Caco-2 (cell line): ENCODE measurements at regions not wholly inside any gene's neighbourhood (a gene's known extent, or its start where the extent isn't known, plus 50 kb on each side); places are given as distances from the start of the nearest gene placed in this dataset.

Experiments used
- BruUV-seq: library from RNA; stranded (reverse); fragments of 400-500 nt; replicated peaks from 2 replicates; lab custom pipeline; 2021; lab: Mats Ljungman, UMichigan
- CTCF ChIA-PET: fragments of 300-600 bp; sonication (Branson Sonifier 250); formaldehyde crosslinking; loops from one replicate; lab custom pipeline; 2022; ENCODE audit warnings: antibody characterized with exemption; lab: Charles Lee
- POLR2A ChIA-PET: fragments of 300-600 bp; sonication (Branson Sonifier 250); formaldehyde crosslinking; loops from one replicate; lab custom pipeline; 2022; ENCODE audit warnings: antibody characterized with exemption; lab: Charles Lee
- DNase-seq, 2 experiments: peaks; one replicate each; pipeline versions ENCODE4 v3.0.0 to v3.0.0-alpha.2; 2020 to 2022
- H3K27me3 ChIP-seq: replicated peaks from 2 replicates; pipeline ENCODE4 v1.6.0; 2011; ENCODE audit warnings: low read length; ENCODE audit not compliant: control insufficient read depth, insufficient read depth
- H3K36me3 ChIP-seq: 2 replicates; pipeline ENCODE4 v1.5.1; 2011; ENCODE audit warnings: low read length; ENCODE audit not compliant: control insufficient read depth, insufficient read depth
- H3K4me1 ChIP-seq: fragments of 250-450 bp; sonication (Bioruptor Pico); 2 replicates; pipeline ENCODE4 v1.5.1; 2020; ENCODE audit warnings: mild to moderate bottlenecking
- H3K4me3 ChIP-seq: 2 replicates; pipeline ENCODE4 v1.5.1; 2011; ENCODE audit warnings: low read depth, mild to moderate bottlenecking, control low read depth, low read length
- H3K9me3 ChIP-seq: fragments of 250-450 bp; sonication (Bioruptor Pico); 2 replicates; pipeline ENCODE4 v1.5.1; 2020; ENCODE audit warnings: mild to moderate bottlenecking, moderate library complexity
- H3K27ac Mint-ChIP-seq: one replicate; pipeline ENCODE4 v1.8.0; 2022; ENCODE audit warnings: mixed read lengths; ENCODE audit not compliant: unreplicated experiment
- H3K27me3 Mint-ChIP-seq: one replicate; pipeline ENCODE4 v1.8.0; 2022; ENCODE audit warnings: mixed read lengths; ENCODE audit not compliant: insufficient read depth, unreplicated experiment
- H3K36me3 Mint-ChIP-seq: one replicate; pipeline ENCODE4 v1.8.0; 2022; ENCODE audit warnings: mild to moderate bottlenecking, mixed read lengths; ENCODE audit not compliant: insufficient read depth, unreplicated experiment
- H3K4me1 Mint-ChIP-seq: one replicate; pipeline ENCODE4 v1.8.0; 2022; ENCODE audit warnings: low read depth, mixed read lengths; ENCODE audit not compliant: unreplicated experiment
- H3K4me3 Mint-ChIP-seq: one replicate; pipeline ENCODE4 v1.8.0; 2022; ENCODE audit warnings: mild to moderate bottlenecking, moderate library complexity, mixed read lengths; ENCODE audit not compliant: unreplicated experiment
- H3K9me3 Mint-ChIP-seq: one replicate; pipeline ENCODE4 v1.8.0; 2022; ENCODE audit warnings: mixed read lengths; ENCODE audit not compliant: unreplicated experiment
- intact Hi-C: fragments of 100-400 bp; cut with micrococcal nuclease; formaldehyde crosslinking; loops from one replicate; pipeline ENCODE4 v1.10.0; 2022; ENCODE audit not compliant: unreplicated experiment
- TF ChIP-seq, protein P1 (sequence below), 2 experiments: fragments of 200-600 bp in 1 of 2; IDR thresholded peaks; 1 replicate in 1 of 2; 2 replicates in 1 of 2; pipeline versions ENCODE4 v1.5.1 to v1.8.0; 2011 to 2022; ENCODE audit warnings: antibody characterized with exemption in 1 of 2, control low read depth in 1 of 2, inconsistent platforms in 1 of 2, low read depth in 1 of 2, low read length in 1 of 2, mild to moderate bottlenecking in 1 of 2, moderate library complexity in 1 of 2; ENCODE audit not compliant: insufficient read depth in 1 of 2, severe bottlenecking in 1 of 2, unreplicated experiment in 1 of 2

DNA sequence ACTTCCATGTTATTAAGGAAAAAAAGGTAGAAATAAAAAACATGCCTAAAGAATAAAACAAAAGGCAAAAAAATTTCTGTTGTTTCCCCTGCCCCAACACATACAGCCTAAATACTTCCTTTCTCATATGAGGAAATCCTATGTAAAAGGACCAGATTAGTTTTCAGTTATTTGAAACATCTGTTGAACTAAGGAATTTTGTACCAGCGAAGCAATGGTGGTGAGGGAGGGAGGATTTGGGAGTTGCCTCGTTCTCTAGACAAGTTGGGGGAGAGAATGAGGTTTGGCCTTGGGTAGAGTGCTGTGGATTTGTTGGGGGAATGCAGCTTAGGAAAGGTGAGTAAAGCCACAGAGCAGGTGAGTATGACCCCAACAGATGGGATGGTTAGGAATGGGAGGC lies 141.5 kb upstream of the RFLNA start:
- TF ChIP-seq, protein P1, sequence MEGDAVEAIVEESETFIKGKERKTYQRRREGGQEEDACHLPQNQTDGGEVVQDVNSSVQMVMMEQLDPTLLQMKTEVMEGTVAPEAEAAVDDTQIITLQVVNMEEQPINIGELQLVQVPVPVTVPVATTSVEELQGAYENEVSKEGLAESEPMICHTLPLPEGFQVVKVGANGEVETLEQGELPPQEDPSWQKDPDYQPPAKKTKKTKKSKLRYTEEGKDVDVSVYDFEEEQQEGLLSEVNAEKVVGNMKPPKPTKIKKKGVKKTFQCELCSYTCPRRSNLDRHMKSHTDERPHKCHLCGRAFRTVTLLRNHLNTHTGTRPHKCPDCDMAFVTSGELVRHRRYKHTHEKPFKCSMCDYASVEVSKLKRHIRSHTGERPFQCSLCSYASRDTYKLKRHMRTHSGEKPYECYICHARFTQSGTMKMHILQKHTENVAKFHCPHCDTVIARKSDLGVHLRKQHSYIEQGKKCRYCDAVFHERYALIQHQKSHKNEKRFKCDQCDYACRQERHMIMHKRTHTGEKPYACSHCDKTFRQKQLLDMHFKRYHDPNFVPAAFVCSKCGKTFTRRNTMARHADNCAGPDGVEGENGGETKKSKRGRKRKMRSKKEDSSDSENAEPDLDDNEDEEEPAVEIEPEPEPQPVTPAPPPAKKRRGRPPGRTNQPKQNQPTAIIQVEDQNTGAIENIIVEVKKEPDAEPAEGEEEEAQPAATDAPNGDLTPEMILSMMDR (IDR thresholded peaks at IDR 0.05; ENCODE audit: insufficient read depth in 1 of 2, low read depth in 1 of 2, low read length in 1 of 2, severe bottlenecking in 1 of 2, unreplicated experiment in 1 of 2) = no peak
- no peak overlapping the region for H3K4me3 Mint-ChIP-seq
- POLR2A ChIA-PET = no interaction called here
- CTCF ChIA-PET = interaction anchor here (1.2 kb wide), 1 partner anchor 100 kb away, joined by 3 read pairs; no protein-coding TSS in a partner anchor
- Histone ChIP-seq H3K9me3 (no peaks in the 10 kb centered on the region), H3K36me3 (no peaks in the 10 kb centered on the region), H3K27me3 (no peaks in the 10 kb centered on the region), H3K4me3 (no peak overlapping the region), H3K4me1 (peaks cover 7% of the 10 kb centered on the region; the same call in 1 of the 2 replicates)
- H3K9me3 Mint-ChIP-seq = peaks cover 14% of the 10 kb centered on the region
- H3K36me3 Mint-ChIP-seq = no peaks in the 10 kb centered on the region
- H3K27me3 Mint-ChIP-seq = no peaks in the 10 kb centered on the region
- no peak overlapping the region for H3K27ac Mint-ChIP-seq
- intact Hi-C loops = no loop called here
- DNase-seq = no peak
- peaks cover 15% of the 10 kb centered on the region for H3K4me1 Mint-ChIP-seq
- no TSS peak for BruUV-seq

DNA sequence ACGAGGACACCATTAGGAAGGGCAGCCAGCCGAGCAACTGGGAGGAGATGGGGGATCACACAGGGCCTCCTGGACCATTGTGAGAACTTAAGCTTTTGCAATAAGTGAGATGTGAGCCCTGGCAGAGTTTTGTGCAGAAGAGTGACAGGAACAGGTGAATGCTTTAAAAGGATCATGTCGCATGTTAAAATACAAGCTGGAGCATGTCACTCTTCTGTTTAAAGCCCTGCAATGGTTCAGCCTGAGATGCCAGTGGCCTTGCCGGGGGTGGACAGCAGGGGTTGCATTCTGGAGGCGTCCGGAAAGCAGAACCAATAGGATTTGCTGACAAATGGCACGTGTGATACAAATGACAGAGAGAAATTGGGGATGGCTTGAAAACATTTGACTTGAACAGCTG lies 137.5 kb upstream of the RFLNA start:
- peaks cover 29% of the 10 kb centered on the region for H3K4me1 Mint-ChIP-seq
- peaks cover 8% of the 10 kb centered on the region for H3K9me3 Mint-ChIP-seq
- intact Hi-C loops = no loop called here
- Histone ChIP-seq H3K36me3 (no peaks in the 10 kb centered on the region), H3K27me3 (no peaks in the 10 kb centered on the region), H3K4me3 (no peak overlapping the region), H3K4me1 (peaks cover 20% of the 10 kb centered on the region), H3K9me3 (no peaks in the 10 kb centered on the region)
- CTCF ChIA-PET = no interaction called here
- H3K36me3 Mint-ChIP-seq = no peaks in the 10 kb centered on the region
- BruUV-seq = no TSS peak
- POLR2A ChIA-PET = no interaction called here
- TF ChIP-seq, protein P1 (IDR thresholded peaks at IDR 0.05; ENCODE audit: insufficient read depth in 1 of 2, low read depth in 1 of 2, low read length in 1 of 2, severe bottlenecking in 1 of 2, unreplicated experiment in 1 of 2) = no peak
- no peaks in the 10 kb centered on the region for H3K27me3 Mint-ChIP-seq
- DNase-seq = no peak
- no peak overlapping the region for H3K27ac Mint-ChIP-seq
- H3K4me3 Mint-ChIP-seq = no peak overlapping the region

DNA sequence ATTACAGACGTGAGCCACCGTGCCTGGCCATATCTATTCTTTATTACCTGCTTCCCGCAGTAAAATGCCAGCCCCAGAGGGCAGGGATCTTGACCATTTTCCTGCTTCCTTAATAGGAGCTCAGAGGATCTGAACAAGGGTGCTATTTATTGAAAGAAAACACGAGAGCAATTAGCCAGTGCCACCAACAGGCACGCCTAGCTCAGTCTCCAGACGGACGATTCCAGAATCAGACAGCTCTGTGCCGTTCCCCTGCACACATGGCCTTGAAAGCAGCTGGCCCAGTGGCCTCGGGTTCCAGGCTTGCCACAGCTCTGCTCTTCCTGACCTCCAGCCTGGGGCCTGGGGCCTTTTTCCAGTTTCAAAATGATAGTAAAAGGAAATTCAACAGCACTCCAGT lies 135.2 kb upstream of the RFLNA start:
- CTCF ChIA-PET = interaction anchor here (1.1 kb wide), 1 partner anchor 11 kb away, joined by 3 read pairs; no protein-coding TSS in a partner anchor
- Histone ChIP-seq H3K36me3 (no peaks in the 10 kb centered on the region), H3K4me1 (peaks cover 20% of the 10 kb centered on the region), H3K27me3 (no peaks in the 10 kb centered on the region), H3K4me3 (no peak overlapping the region), H3K9me3 (no peaks in the 10 kb centered on the region)
- no peaks in the 10 kb centered on the region for H3K36me3 Mint-ChIP-seq
- H3K4me1 Mint-ChIP-seq = peaks cover 29% of the 10 kb centered on the region
- POLR2A ChIA-PET = interaction anchor here (0.6 kb wide), 1 partner anchor 108 kb away, joined by 7 read pairs; no protein-coding TSS in a partner anchor
- TF ChIP-seq, protein P1 (IDR thresholded peaks at IDR 0.05; ENCODE audit: insufficient read depth in 1 of 2, low read depth in 1 of 2, low read length in 1 of 2, severe bottlenecking in 1 of 2, unreplicated experiment in 1 of 2) = no peak
- no peaks in the 10 kb centered on the region for H3K27me3 Mint-ChIP-seq
- peak overlapping the region; percentile 40 for H3K27ac Mint-ChIP-seq
- no TSS peak for BruUV-seq
- H3K4me3 Mint-ChIP-seq = no peak overlapping the region
- intact Hi-C loops = no loop called here
- no peak for DNase-seq
- H3K9me3 Mint-ChIP-seq = peaks cover 15% of the 10 kb centered on the region
